ENCODE measurements at regions not wholly inside any gene's neighbourhood (a gene's known extent, or its start where the extent isn't known, plus 50 kb on each side); places are given as distances from the start of the nearest gene placed in this dataset.

- Histone ChIP-seq H2BK15ac (replicated peaks; ENCODE audit: low read depth) (no peak overlapping the region), H3K4ac (ENCODE audit: low read depth, low read length) (no peak overlapping the region), H3K9ac (ENCODE audit: low read length) (no peak overlapping the region), H2AK5ac (ENCODE audit: low read length) (no peak overlapping the region), H3K4me2 (ENCODE audit: low read length) (no peak overlapping the region), H2BK5ac (ENCODE audit: low read length) (no peak overlapping the region), H3K4me3 (ENCODE audit: low read length) (no peak overlapping the region), H2BK120ac (ENCODE audit: low read depth, low read length) (no peak overlapping the region), H3K27me3 (ENCODE audit: insufficient read depth, low read length, poor library complexity) (no peaks in the 10 kb centered on the region), H3K79me1 (ENCODE audit: low read length) (no peaks in the 10 kb centered on the region), H3K56ac (ENCODE audit: low read length) (no peak overlapping the region), H3K79me2 (ENCODE audit: control insufficient read depth, insufficient read depth, low read length) (no peaks in the 10 kb centered on the region), H3K4me1 (ENCODE audit: control insufficient read depth, low read depth, low read length) (no peaks in the 10 kb centered on the region), H3K23ac (ENCODE audit: low read length) (no peak overlapping the region), H3K18ac (ENCODE audit: low read length) (no peak overlapping the region), H4K5ac (ENCODE audit: low read length) (no peak overlapping the region), H3K27ac (ENCODE audit: low read depth, low read length) (no peak overlapping the region), H4K8ac (ENCODE audit: low read depth, low read length) (no peak overlapping the region), H3K36me3 (ENCODE audit: control insufficient read depth, insufficient read depth, low read length) (no peaks in the 10 kb centered on the region)
- no CpG with 5 or more reads among the region's 4 CpGs for WGBS (ENCODE audit: extremely low coverage, insufficient coverage, low lambda C conversion rate)
- peak; percentile 65 for DNase-seq
These were observed 162.7 kb downstream of the PFKFB3 start for GRCh38 chr10:6365384-6365783.

All from mesendoderm (in vitro differentiated cells).